Activated CD4-positive, alpha-beta T cell treated with anti-CD3 and anti-CD28 coated beads, Interleukin-2, amount 50 U/mL, for 16 hours (primary cell): ENCODE measurements at regions not wholly inside any gene's neighbourhood (a gene's known extent, or its start where the extent isn't known, plus 50 kb on each side); places are given as distances from the start of the nearest gene placed in this dataset.
A peak's percentile ranks its signal among the peaks of the same experiment; 100 is the strongest.
"Not testable (repeated sequence)": the region's sequence is repeated elsewhere in the genome, so short reads cannot be mapped to it uniquely, and the experiment has no call there.

Experiments used
- DNase-seq: peaks from one replicate; pipeline ENCODE4 v3.0.0-alpha.2; 2020

- DNase-seq = no peak
Measured at GRCh38 chr14:61154641-61155040, 126.5 kb downstream of the TMEM30B start.

DNA sequence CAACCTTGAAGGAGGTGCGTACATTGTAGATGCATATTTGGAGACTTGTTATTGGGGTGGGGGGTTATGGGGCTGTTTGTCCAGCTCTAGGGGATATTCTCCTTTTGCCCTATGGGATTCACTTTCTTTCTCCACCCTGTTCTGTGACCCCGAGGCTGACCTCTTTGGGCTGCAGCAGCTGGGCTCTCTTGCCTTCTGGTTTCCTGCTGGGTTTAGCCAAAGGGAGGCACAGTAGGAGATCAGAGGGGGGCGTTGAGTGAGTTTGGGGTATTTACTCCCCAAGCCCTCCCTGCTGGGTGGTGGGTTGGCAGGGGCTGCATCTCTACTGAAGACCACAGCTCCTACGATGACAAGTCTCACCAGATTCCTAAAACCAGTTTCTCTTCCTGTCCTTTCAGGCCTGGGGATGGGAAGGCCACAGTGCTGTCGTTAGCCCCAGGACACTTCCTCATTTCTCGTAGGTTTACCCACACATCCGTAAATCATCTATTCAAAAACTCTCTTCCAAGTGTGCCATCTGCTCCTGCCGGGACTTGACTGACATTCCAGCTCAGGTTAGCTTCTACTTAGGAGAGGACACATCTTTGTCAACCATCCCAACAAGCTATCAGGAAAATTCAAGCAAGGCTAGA is 127.1 kb downstream of the TMEM30B start:
- no peak for DNase-seq

DNA sequence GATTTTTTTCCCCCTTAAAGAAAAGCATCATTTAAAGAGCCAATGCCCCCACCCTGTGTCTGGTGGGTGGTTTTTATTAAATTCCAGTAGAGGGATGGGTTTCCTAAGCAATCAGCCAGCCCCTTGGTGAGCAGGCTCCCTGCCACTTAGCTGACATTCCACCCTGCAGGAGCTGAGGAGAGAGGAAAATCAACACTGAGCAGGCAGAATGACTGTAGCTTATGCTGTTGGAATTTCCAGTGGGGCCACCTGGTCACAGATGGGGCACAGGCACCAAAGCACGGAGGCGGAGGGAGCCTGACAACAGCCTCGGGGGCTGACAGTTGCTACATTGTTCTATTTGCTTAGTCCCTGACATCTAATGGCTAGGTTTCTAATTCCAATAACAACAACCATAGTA is 127.7 kb downstream of the TMEM30B start:
- DNase-seq = no peak

DNA sequence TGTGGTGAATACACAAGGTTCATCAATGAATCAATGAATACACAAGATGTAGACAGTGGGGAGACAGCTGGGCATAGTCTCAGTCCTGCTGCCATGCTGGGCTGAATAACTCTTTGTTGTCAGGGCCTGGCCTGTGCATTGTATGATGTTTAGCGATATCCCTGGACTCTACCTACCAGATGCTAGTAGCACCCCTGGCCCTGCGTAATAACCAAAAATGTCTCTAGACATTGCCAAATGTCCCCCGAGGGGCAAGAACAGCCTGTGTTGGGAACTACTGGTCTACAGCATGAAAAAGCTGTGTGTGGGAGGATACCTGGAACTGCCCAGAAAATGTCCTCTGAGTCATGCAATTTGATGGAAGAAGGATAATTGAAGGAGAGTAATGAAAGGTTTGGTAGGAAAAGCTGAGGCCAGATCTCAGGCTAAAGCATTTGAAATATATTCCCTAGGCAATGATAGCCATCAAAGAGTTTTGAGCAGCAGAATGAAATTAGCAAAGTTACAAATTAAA is 128.2 kb downstream of the TMEM30B start:
- DNase-seq = no peak

DNA sequence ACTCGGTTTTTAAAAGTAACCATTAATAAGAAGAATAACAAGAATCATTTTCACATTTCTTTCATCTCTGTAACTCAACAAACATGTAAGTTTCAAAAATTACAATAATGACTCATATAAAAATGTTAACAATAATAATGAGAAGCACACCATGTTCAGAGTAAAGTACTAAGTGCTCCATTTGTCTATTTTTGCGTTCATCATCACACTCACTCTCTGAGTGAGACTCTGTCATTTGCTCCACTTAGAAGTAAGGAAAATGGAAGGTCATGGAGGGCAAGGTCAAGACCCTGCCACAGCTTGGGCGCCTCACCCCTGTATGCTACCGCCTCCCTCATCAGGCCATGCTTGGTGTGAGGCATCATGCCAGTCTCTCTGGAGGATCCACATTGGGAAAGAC is 129.9 kb downstream of the TMEM30B start:
- DNase-seq = no peak

GRCh38 chr14:61150851-61151250 is 130.3 kb downstream of the TMEM30B start:
- no peak for DNase-seq

GRCh38 chr14:61149896-61150295 is 131.2 kb downstream of the TMEM30B start:
- no peak for DNase-seq

- DNase-seq = no peak
Measured at GRCh38 chr14:61148742-61149350, 132.3 kb downstream of the TMEM30B start.

- DNase-seq = no peak
Measured at GRCh38 chr14:61147831-61148549, 133.1 kb downstream of the TMEM30B start.

DNA sequence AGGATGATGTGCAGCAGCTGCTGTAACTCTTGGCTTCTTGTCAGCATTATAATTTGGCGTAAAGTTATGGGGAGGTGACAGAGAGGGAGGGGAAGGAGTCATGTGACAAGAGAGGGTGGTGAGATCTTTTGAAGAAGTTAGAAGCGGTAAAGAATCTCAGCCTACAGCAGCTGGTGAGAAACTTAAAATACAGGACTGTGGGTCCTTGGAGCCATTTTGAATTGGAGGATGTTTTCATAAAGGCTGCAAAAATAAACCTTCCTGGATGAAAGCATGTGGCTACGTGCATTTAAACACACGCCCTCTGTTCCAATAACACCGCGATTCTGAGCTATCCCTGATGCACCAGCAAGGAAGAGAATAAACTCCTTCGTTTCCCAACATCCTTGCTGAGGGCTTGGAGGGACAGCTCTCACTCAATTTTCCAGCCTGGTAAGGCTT is 133.7 kb downstream of the TMEM30B start:
- DNase-seq = no peak

DNA sequence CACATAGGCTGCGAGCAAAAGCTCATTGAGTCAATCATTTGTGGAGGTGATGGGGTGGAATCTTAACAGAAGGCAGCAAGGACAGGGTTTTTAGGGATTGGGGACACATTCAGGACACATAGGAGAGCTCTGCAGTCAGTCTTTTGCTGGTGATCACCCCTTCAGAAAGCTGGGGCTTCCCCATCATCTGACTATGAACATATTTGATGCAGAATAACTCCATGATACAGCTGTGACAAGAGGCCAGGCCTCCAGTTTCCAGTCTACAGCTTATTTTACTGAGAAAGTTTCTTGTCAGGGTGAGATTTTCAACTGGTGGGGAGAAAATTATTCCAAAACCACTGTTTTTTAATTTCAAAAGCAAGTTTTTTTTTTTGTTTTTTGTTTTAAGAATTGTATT is 134.2 kb downstream of the TMEM30B start:
- no peak for DNase-seq

GRCh38 chr14:61145903-61146481 is 135.1 kb downstream of the TMEM30B start:
- no peak for DNase-seq

DNA sequence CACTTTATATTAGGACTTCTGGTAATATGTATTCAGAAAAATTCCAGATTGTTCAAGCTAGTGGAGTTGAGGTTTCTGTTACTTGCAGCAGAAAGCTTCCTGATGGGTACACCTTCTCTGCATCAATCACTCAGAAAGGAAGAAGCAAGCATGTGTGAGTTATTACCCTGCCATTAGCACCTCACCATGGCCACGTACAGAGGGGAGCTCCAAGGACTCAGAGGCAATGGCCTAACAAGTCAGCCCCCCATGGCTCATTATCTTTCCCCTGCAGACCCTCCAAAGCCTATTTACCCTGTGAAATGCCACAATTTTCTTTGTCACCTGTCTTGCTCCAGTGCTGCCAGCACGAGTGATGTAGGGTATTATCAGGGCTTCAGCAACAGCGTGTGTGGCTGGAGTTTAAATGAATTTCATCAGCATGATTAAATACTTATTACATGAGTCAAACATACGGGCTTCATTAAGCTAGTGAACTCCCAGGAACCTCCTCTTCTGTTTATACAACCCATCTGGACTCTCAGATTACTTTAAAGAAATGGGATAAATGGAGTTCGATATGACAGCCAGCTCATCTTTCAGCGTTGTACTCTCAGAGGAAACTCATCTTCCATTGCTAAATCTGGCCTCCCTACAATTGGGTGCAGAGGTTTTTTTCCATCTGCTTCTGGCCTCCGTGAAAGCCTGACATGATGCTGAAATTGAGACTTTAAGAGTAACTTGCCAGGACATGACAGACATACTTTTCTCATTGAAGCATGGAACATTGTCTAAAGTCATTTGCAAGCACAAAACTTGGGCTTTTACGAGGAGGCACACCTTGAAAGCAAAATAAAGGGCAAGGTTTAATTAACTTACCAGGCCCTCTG is 135.9 kb downstream of the TMEM30B start:
- DNase-seq = no peak

DNA sequence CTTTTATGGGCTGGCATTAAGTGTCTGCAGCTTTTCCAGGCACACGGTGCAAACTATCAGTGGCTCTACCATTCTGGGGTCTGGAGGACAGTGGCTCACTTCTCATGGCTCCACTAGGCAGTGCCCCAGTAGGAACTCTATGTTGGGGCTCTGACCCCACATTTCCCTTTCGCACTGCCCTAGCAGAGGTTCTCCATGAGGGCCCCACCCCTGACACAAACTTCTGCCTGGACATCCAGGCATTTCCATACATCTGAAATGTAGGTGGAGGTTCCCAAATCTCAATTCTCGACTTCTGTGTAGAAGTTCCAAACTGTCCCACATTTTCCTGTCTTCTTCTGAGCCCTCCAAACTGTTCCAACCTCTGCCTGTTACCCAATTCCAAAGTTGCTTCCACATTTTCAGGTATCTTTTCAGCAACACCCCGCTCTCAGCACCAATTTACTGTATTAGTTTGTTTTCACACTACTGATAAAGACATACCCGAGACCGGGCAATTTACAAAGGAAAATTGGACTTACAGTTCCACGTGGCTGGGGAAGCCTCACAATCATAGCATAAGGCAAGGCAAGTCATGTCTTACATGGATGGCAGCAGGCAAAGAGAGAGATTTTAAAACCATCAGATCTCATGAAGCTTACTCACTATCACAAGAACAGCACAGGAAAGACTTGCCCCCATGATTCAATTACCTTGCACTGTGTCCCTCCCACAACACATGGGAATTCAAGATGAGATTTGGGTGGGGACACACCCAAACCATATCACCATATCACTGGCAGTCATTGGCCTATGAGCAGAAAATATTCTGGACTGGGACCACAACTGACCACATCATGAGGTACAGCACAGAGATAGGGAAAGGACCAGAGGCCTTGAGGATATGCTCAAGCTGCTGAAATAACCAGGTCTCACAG is 136.8 kb downstream of the TMEM30B start:
- DNase-seq = not testable (repeated sequence)

GRCh38 chr14:61140872-61141271 is 140.3 kb downstream of the TMEM30B start:
- DNase-seq = no peak

DNA sequence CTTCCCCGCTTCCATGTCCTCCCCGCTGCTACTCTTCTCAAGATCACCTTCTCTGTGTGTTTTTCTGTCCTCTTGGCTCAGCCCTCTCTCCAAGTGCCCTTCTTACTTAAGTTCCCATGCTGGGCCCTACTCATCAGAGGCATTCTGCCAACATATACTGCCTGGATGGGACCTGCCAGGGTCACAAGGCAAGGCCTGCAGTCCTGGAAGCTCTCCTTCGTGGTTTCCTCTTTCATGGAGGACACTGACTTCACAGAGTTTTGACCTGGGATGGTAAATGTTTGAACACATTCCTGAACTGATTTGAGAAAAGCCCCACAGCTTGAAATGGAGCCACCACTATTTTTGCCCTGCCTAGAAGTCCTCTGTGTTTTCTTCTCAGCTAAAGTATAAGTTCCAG is 140.9 kb downstream of the TMEM30B start:
- DNase-seq = no peak

GRCh38 chr14:61139006-61139599 is 142.0 kb downstream of the TMEM30B start:
- DNase-seq = no peak

DNA sequence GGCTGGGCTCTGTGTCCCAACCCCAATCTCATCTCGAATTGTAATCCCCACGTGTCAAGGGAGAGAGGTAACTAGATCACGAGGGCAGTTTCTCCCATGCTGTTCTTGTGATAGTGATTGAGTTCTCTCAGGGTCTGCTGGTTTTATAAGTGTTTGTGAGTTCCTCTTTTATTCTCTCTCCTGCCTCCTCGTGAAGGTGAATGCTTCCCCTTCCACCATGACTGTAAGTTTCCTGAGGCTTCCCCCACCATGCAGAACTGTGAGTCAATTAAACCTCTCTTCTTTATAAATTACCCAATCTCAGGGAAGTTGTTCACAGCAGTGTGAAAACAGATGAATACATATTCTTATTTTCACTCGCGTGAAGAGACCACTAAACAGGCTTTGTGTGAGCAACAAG is 148.2 kb downstream of the TMEM30B start:
- DNase-seq = peak; percentile 8

DNA sequence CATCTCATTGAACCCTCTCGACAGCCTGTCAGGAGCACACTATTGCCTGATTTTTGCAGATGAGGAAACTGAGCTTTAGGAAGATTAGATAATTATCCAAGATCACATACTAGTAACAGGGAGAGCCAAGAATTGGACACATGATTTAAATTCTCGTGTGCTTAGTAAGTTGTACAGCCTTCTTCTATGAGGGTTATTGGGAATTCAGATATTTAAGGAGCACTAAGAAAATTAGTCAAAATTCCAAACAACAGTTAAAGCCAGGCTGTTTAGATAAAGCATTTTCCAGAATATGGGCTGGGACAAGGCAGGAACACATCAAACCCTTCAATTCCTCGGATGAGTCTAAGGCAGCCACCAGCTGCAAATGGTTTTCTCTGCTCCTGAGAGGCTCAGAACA is 148.8 kb downstream of the TMEM30B start:
- no peak for DNase-seq

DNA sequence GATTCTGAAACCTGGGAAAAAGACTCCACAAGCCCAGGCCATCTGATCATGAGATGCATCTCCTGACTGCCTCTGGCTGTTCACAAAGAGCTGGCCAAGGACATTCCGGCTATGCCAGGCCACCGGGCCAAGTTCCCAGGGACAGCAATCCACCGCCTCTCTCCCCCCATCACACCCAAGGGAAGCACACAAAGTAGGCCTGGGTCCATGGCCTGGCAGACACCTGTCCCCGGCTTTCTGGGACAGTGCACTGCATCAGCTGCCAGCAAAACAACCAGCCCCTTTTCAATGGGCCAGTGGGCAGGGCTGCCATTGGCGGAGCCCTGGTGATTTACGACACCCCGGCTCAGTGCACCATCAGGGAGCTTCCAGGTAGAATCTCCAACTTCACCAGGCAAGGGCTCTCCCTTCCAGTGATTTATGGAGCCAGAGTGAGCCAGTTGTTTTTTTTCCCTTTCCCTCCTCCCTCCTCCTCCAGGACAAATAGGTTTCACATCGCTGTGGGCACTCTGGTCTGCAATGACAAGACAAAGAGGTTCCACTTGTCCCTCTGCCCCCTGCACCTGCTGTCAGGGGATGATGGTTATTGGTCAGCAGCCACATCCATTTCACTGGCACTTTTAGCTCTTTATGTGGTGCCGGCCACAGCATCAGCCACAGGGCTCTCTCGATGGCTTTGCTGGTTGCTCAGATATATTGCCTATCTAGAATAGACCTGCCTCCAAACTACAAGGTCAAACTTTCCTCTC is 149.6 kb downstream of the SLC38A6 start:
- DNase-seq = no peak
